Liver (tissue), 8 donors: ENCODE measurements at regions not wholly inside any gene's neighbourhood (a gene's known extent, or its start where the extent isn't known, plus 50 kb on each side); places are given as distances from the start of the nearest gene placed in this dataset.

Experiments used
- DNase-seq: peaks from one replicate; pipeline ENCODE4 v3.0.0-alpha.2; 2017; ENCODE audit warnings: low spot score
- H3K27ac ChIP-seq, 2 donors: one replicate each; pipeline ENCODE4 v1.7.0; 2013; ENCODE audit warnings: inconsistent platforms in 2 of 2, low read length in 2 of 2, control low read depth in 1 of 2, low read depth in 1 of 2, mild to moderate bottlenecking in 1 of 2
- H3K27me3 ChIP-seq, 4 donors: one replicate each; pipeline versions ENCODE4 v1.6.1 to v1.7.0; 2013; ENCODE audit warnings: low read length in 3 of 4, inconsistent platforms in 1 of 4, mild to moderate bottlenecking in 1 of 4, moderate library complexity in 1 of 4; ENCODE audit not compliant: control insufficient read depth in 4 of 4, insufficient read depth in 4 of 4
- H3K36me3 ChIP-seq, 4 donors: one replicate each; pipeline versions ENCODE4 v1.6.1 to v1.7.0; 2013; ENCODE audit warnings: low read length in 3 of 4, mild to moderate bottlenecking in 3 of 4, low read depth in 1 of 4, moderate library complexity in 1 of 4; ENCODE audit not compliant: control insufficient read depth in 4 of 4, insufficient read depth in 3 of 4
- H3K4me1 ChIP-seq, 4 donors: one replicate each; pipeline versions ENCODE4 v1.6.1 to v1.7.0; 2013; ENCODE audit warnings: low read length in 3 of 4, mild to moderate bottlenecking in 3 of 4, moderate library complexity in 1 of 4; ENCODE audit not compliant: control insufficient read depth in 4 of 4, insufficient read depth in 4 of 4
- H3K4me3 ChIP-seq, 3 donors: one replicate each; pipeline versions ENCODE4 v1.6.1 to v1.7.0; 2013; ENCODE audit warnings: low read length in 3 of 3, control low read depth in 1 of 3, low read depth in 1 of 3, mild to moderate bottlenecking in 1 of 3
- H3K9ac ChIP-seq, 2 donors: one replicate each; pipeline ENCODE4 v1.7.0; 2013; ENCODE audit warnings: low read length in 2 of 2, mild to moderate bottlenecking in 2 of 2, moderate library complexity in 2 of 2, control low read depth in 1 of 2, low read depth in 1 of 2
- H3K9me3 ChIP-seq, 4 donors: one replicate each; pipeline versions ENCODE4 v1.6.1 to v1.7.0; 2013; ENCODE audit warnings: low read length in 3 of 4; ENCODE audit not compliant: control insufficient read depth in 4 of 4
- ATF3 ChIP-seq: IDR thresholded peaks from 2 replicates; pipeline ENCODE4 v1.6.1; 2016; ENCODE audit warnings: antibody characterized with exemption
- CTCF ChIP-seq: fragments of 150-350 bp; IDR thresholded peaks from 2 replicates; pipeline ENCODE4 v1.5.1; 2017; ENCODE audit warnings: improper control_type of control experiment, low read depth, low read length; ENCODE audit not compliant: missing input control
- EGR1 ChIP-seq, 2 donors: IDR thresholded peaks; 2 replicates each; pipeline ENCODE4 v1.6.1; 2016 to 2018; ENCODE audit warnings: antibody characterized with exemption in 2 of 2, low read depth in 2 of 2
- FOXA1 ChIP-seq: IDR thresholded peaks from 2 replicates; pipeline ENCODE4 v1.6.1; 2016; ENCODE audit warnings: antibody characterized with exemption
- FOXA2 ChIP-seq: IDR thresholded peaks from 2 replicates; pipeline ENCODE4 v1.6.1; 2016; ENCODE audit warnings: antibody characterized with exemption
- GABPA ChIP-seq, 2 donors: IDR thresholded peaks in 1 of 2; conservative IDR thresholded peaks in 1 of 2; 2 replicates each; pipeline ENCODE4 v1.6.1; 2016; ENCODE audit warnings: antibody characterized with exemption in 2 of 2, mild to moderate bottlenecking in 1 of 2, moderate library complexity in 1 of 2
- HNF4A ChIP-seq, 2 donors: conservative IDR thresholded peaks; 2 replicates each; pipeline ENCODE4 v1.6.1; 2016; ENCODE audit warnings: antibody characterized with exemption in 2 of 2, mild to moderate bottlenecking in 2 of 2
- HNF4G ChIP-seq: IDR thresholded peaks from 2 replicates; pipeline ENCODE4 v1.6.1; 2016; ENCODE audit warnings: antibody characterized with exemption
- JUND ChIP-seq, 2 donors: IDR thresholded peaks; 2 replicates each; pipeline ENCODE4 v1.6.1; 2016; ENCODE audit warnings: antibody characterized with exemption in 2 of 2
- NR2F2 ChIP-seq: IDR thresholded peaks from 2 replicates; pipeline ENCODE4 v1.6.1; 2016; ENCODE audit warnings: antibody characterized with exemption
- RAD21 ChIP-seq, 2 donors: IDR thresholded peaks; 2 replicates each; pipeline ENCODE4 v1.6.1; 2016; ENCODE audit warnings: antibody characterized with exemption in 2 of 2, mild to moderate bottlenecking in 2 of 2
- RXRA ChIP-seq, 2 donors: IDR thresholded peaks; 2 replicates each; pipeline ENCODE4 v1.6.1; 2017 to 2018; ENCODE audit warnings: antibody characterized with exemption in 2 of 2, mild to moderate bottlenecking in 1 of 2
- SP1 ChIP-seq: IDR thresholded peaks from 2 replicates; pipeline ENCODE4 v1.6.1; 2018; ENCODE audit warnings: antibody characterized with exemption, mild to moderate bottlenecking
- TAF1 ChIP-seq: conservative IDR thresholded peaks from 2 replicates; pipeline ENCODE4 v1.6.1; 2016; ENCODE audit warnings: antibody characterized with exemption, mild to moderate bottlenecking
- YY1 ChIP-seq: IDR thresholded peaks from 2 replicates; pipeline ENCODE4 v1.6.1; 2016; ENCODE audit warnings: antibody characterized with exemption, mild to moderate bottlenecking
- ZBTB33 ChIP-seq: IDR thresholded peaks from 2 replicates; pipeline ENCODE4 v1.6.1; 2016; ENCODE audit warnings: antibody characterized with exemption
- WGBS: extraction: QIAGEN DNeasy Blood & Tissue Kit; methylation state at CpG from one replicate; pipeline ENCODE4 v1.1.7; 2013; 5-methylcytosine and 5-hydroxymethylcytosine counted together
- TF ChIP-seq, protein P1 (sequence below): IDR thresholded peaks from 2 replicates; pipeline ENCODE4 v1.6.1; 2016; ENCODE audit warnings: antibody characterized with exemption, mild to moderate bottlenecking
- TF ChIP-seq, protein P2 (sequence below): IDR thresholded peaks from 2 replicates; pipeline ENCODE4 v1.6.1; 2016; ENCODE audit warnings: antibody characterized with exemption
- donor health status: healthy.
- donor health status: healthy.
- donor health status: healthy.
- donor health status: healthy.
- donor health status: healthy.

- no peak for DNase-seq
Observed at GRCh38 chr13:70616847-70617246, 508.6 kb upstream of the KLHL1 start.

More at GRCh38 chr13:70616847-70617246, 508.6 kb upstream of the KLHL1 start:
- Histone ChIP-seq H3K27me3 (no peaks in the 10 kb centered on the region), H3K9me3 (no peaks in the 10 kb centered on the region), H3K4me3 (no peak overlapping the region), H3K27ac (no peak overlapping the region), H3K4me1 (no peaks in the 10 kb centered on the region), H3K9ac (no peak overlapping the region), H3K36me3 (no peaks in the 10 kb centered on the region)
- TF ChIP-seq GABPA (IDR thresholded peaks at IDR 0.05 in 1 of 2, conservative IDR thresholded peaks at IDR 0.05 in 1 of 2) = no peak
- TF ChIP-seq NR2F2 = no peak
- TF ChIP-seq HNF4A (conservative IDR thresholded peaks at IDR 0.05) = no peak
- no peak for TF ChIP-seq CTCF
- no peak for TF ChIP-seq RXRA (IDR thresholded peaks at IDR 0.05)
- TF ChIP-seq ZBTB33 = no peak
- TF ChIP-seq, protein P1, sequence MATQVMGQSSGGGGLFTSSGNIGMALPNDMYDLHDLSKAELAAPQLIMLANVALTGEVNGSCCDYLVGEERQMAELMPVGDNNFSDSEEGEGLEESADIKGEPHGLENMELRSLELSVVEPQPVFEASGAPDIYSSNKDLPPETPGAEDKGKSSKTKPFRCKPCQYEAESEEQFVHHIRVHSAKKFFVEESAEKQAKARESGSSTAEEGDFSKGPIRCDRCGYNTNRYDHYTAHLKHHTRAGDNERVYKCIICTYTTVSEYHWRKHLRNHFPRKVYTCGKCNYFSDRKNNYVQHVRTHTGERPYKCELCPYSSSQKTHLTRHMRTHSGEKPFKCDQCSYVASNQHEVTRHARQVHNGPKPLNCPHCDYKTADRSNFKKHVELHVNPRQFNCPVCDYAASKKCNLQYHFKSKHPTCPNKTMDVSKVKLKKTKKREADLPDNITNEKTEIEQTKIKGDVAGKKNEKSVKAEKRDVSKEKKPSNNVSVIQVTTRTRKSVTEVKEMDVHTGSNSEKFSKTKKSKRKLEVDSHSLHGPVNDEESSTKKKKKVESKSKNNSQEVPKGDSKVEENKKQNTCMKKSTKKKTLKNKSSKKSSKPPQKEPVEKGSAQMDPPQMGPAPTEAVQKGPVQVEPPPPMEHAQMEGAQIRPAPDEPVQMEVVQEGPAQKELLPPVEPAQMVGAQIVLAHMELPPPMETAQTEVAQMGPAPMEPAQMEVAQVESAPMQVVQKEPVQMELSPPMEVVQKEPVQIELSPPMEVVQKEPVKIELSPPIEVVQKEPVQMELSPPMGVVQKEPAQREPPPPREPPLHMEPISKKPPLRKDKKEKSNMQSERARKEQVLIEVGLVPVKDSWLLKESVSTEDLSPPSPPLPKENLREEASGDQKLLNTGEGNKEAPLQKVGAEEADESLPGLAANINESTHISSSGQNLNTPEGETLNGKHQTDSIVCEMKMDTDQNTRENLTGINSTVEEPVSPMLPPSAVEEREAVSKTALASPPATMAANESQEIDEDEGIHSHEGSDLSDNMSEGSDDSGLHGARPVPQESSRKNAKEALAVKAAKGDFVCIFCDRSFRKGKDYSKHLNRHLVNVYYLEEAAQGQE = no peak
- no peak for TF ChIP-seq JUND (IDR thresholded peaks at IDR 0.05)
- TF ChIP-seq TAF1 = no peak
- TF ChIP-seq ATF3 = no peak
- TF ChIP-seq, protein P2, sequence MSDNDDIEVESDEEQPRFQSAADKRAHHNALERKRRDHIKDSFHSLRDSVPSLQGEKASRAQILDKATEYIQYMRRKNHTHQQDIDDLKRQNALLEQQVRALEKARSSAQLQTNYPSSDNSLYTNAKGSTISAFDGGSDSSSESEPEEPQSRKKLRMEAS = no peak
- no peak for TF ChIP-seq FOXA2
- no peak for TF ChIP-seq RAD21 (IDR thresholded peaks at IDR 0.05)
- TF ChIP-seq EGR1 (IDR thresholded peaks at IDR 0.05; ENCODE audit: low read depth in 2 of 2) = no peak
- TF ChIP-seq FOXA1 = no peak
- no peak for TF ChIP-seq SP1
- TF ChIP-seq HNF4G = no peak
- no peak for TF ChIP-seq YY1
- 58% methylated on average over 3 of the region's 3 CpGs for WGBS
